ENCODE measurements at regions not wholly inside any gene's neighbourhood (a gene's known extent, or its start where the extent isn't known, plus 50 kb on each side); places are given as distances from the start of the nearest gene placed in this dataset.

DNA sequence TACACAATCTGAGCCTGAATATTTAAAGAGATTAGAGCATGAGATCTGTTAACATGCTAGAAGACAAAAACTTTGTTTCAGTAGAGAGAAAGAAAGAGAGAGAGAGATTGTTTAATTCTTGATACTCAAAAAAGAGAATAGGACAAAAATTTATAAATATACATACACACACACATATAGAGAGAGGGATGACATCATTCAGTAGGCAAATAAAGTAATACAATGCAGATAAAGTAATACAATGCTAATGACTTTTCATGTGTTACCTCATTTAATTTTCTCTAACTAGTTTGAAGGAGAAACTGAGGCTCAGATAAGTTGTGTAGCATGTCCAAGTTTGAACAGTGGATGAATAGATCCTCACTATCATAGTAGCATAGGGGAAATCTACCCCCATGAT, 286.4 kb downstream of the CMPK2 start:
- H2AFZ ChIP-seq (ENCODE audit: low read depth): no peak overlapping the region
- H3K4me1 ChIP-seq (ENCODE audit: control insufficient read depth in 1 of 2, insufficient read depth in 2 of 2, low read depth in 1 of 2, low read length in 1 of 2): no peaks in the 10 kb centered on the region; a peak in 1 of 4 replicates
- no peak overlapping the region for H3K4me3 ChIP-seq (ENCODE audit: low read depth in 2 of 2, low read length in 1 of 2)
- H3K27ac ChIP-seq (ENCODE audit: low read depth in 2 of 2, low read length in 1 of 2): no peak overlapping the region
- no peaks in the 10 kb centered on the region for H3K79me2 ChIP-seq (ENCODE audit: insufficient read depth)
- TF ChIP-seq JUND (IDR thresholded peaks at IDR 0.05) (no peak), TEAD4 (IDR thresholded peaks at IDR 0.05; ENCODE audit: borderline replicate concordance, insufficient read depth) (no peak), RFX5 (IDR thresholded peaks at IDR 0.05; ENCODE audit: low read length) (no peak)
- no peak for DNase-seq
- POLR2A ChIA-PET: no interaction called here
- no peak overlapping the region for H3K9ac ChIP-seq
- H3K9me3 ChIP-seq: no peaks in the 10 kb centered on the region
- H3K9me2 ChIP-seq: no peaks in the 10 kb centered on the region
- no peak overlapping the region for H3K4me2 ChIP-seq
- no peaks in the 10 kb centered on the region for H3K27me3 ChIP-seq (ENCODE audit: insufficient read depth)
- no peaks in the 10 kb centered on the region for H3F3A ChIP-seq (replicated peaks; ENCODE audit: insufficient read depth)
- CTCF ChIA-PET: no interaction called here
- H3K36me3 ChIP-seq (replicated peaks in 1 of 2; ENCODE audit: control insufficient read depth in 1 of 2, insufficient read depth in 2 of 2, low read length in 1 of 2): no peaks in the 10 kb centered on the region
- no peaks in the 10 kb centered on the region for H4K20me1 ChIP-seq (ENCODE audit: insufficient read depth)

DNA sequence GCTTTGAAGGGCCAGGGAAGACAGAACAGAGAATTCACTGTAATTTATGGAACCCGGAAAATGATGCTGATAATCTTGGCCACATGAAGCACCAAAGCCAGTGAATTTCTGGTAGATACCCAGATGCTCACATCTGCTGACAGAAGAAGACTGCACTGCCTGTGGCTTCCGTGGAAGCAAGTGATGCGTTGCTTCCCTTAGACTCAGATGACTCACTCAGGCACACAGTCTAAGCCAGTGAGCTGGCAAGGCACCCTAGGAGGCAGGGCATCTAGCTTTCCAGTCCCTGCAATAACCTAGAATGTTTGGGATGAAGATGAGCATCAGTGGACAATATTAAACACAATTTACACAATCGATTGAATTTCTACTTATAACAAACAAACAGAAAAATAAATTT, 284.7 kb downstream of the CMPK2 start:
- Histone ChIP-seq H3K9me2 (no peaks in the 10 kb centered on the region), H3K27ac (ENCODE audit: low read depth in 2 of 2, low read length in 1 of 2) (no peak overlapping the region), H3K9me3 (no peaks in the 10 kb centered on the region), H3K27me3 (ENCODE audit: insufficient read depth) (no peaks in the 10 kb centered on the region), H2AFZ (ENCODE audit: low read depth) (no peak overlapping the region), H3K79me2 (ENCODE audit: insufficient read depth) (no peaks in the 10 kb centered on the region), H3K9ac (no peak overlapping the region), H3K4me3 (ENCODE audit: low read depth in 2 of 2, low read length in 1 of 2) (no peak overlapping the region), H3K4me1 (ENCODE audit: control insufficient read depth in 1 of 2, insufficient read depth in 2 of 2, low read depth in 1 of 2, low read length in 1 of 2) (no peaks in the 10 kb centered on the region; a peak in 1 of 4 replicates), H3F3A (replicated peaks; ENCODE audit: insufficient read depth) (no peaks in the 10 kb centered on the region), H3K4me2 (no peak overlapping the region), H4K20me1 (ENCODE audit: insufficient read depth) (no peaks in the 10 kb centered on the region), H3K36me3 (replicated peaks in 1 of 2; ENCODE audit: control insufficient read depth in 1 of 2, insufficient read depth in 2 of 2, low read length in 1 of 2) (no peaks in the 10 kb centered on the region)
- CTCF ChIA-PET: interaction anchor here (1.1 kb wide), 1 partner anchor 12 kb away, joined by 3 read pairs; no protein-coding TSS in a partner anchor
- TF ChIP-seq, protein P1, sequence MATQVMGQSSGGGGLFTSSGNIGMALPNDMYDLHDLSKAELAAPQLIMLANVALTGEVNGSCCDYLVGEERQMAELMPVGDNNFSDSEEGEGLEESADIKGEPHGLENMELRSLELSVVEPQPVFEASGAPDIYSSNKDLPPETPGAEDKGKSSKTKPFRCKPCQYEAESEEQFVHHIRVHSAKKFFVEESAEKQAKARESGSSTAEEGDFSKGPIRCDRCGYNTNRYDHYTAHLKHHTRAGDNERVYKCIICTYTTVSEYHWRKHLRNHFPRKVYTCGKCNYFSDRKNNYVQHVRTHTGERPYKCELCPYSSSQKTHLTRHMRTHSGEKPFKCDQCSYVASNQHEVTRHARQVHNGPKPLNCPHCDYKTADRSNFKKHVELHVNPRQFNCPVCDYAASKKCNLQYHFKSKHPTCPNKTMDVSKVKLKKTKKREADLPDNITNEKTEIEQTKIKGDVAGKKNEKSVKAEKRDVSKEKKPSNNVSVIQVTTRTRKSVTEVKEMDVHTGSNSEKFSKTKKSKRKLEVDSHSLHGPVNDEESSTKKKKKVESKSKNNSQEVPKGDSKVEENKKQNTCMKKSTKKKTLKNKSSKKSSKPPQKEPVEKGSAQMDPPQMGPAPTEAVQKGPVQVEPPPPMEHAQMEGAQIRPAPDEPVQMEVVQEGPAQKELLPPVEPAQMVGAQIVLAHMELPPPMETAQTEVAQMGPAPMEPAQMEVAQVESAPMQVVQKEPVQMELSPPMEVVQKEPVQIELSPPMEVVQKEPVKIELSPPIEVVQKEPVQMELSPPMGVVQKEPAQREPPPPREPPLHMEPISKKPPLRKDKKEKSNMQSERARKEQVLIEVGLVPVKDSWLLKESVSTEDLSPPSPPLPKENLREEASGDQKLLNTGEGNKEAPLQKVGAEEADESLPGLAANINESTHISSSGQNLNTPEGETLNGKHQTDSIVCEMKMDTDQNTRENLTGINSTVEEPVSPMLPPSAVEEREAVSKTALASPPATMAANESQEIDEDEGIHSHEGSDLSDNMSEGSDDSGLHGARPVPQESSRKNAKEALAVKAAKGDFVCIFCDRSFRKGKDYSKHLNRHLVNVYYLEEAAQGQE (IDR thresholded peaks at IDR 0.05; ENCODE audit: low read depth, low read length): no peak
- no peak for TF ChIP-seq TEAD4 (IDR thresholded peaks at IDR 0.05; ENCODE audit: borderline replicate concordance, insufficient read depth)
- TF ChIP-seq GABPA (IDR thresholded peaks at IDR 0.05; ENCODE audit: low read depth): no peak
- TF ChIP-seq, protein P2, sequence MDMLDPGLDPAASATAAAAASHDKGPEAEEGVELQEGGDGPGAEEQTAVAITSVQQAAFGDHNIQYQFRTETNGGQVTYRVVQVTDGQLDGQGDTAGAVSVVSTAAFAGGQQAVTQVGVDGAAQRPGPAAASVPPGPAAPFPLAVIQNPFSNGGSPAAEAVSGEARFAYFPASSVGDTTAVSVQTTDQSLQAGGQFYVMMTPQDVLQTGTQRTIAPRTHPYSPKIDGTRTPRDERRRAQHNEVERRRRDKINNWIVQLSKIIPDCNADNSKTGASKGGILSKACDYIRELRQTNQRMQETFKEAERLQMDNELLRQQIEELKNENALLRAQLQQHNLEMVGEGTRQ (IDR thresholded peaks at IDR 0.05; ENCODE audit: borderline replicate concordance, low read depth, low read length): no peak
- no peak for TF ChIP-seq GATA2 (CRISPR knock-in tag; IDR thresholded peaks at IDR 0.05)
- no peak for TF ChIP-seq SIN3A (IDR thresholded peaks at IDR 0.05; ENCODE audit: borderline replicate concordance, low read depth, low read length)
- no peak for TF ChIP-seq MXI1 (IDR thresholded peaks at IDR 0.05; ENCODE audit: low read depth, low read length)
- TF ChIP-seq CHD2 (IDR thresholded peaks at IDR 0.05; ENCODE audit: low read length, partially characterized antibody): no peak
- TF ChIP-seq TCF12 (IDR thresholded peaks at IDR 0.05): no peak
- TF ChIP-seq RFX5 (IDR thresholded peaks at IDR 0.05; ENCODE audit: low read length): no peak
- TF ChIP-seq POLR2AphosphoS5 (IDR thresholded peaks at IDR 0.05; ENCODE audit: low read depth, low read length): no peak
- no peak for TF ChIP-seq RXRA (IDR thresholded peaks at IDR 0.05; ENCODE audit: borderline replicate concordance, low read depth)
- no peak for TF ChIP-seq SMC3 (IDR thresholded peaks at IDR 0.05; ENCODE audit: low read depth, low read length)
- TF ChIP-seq, protein P3, sequence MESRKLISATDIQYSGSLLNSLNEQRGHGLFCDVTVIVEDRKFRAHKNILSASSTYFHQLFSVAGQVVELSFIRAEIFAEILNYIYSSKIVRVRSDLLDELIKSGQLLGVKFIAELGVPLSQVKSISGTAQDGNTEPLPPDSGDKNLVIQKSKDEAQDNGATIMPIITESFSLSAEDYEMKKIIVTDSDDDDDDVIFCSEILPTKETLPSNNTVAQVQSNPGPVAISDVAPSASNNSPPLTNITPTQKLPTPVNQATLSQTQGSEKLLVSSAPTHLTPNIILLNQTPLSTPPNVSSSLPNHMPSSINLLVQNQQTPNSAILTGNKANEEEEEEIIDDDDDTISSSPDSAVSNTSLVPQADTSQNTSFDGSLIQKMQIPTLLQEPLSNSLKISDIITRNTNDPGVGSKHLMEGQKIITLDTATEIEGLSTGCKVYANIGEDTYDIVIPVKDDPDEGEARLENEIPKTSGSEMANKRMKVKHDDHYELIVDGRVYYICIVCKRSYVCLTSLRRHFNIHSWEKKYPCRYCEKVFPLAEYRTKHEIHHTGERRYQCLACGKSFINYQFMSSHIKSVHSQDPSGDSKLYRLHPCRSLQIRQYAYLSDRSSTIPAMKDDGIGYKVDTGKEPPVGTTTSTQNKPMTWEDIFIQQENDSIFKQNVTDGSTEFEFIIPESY (IDR thresholded peaks at IDR 0.05; ENCODE audit: borderline replicate concordance, low read depth): no peak
- TF ChIP-seq EP300 (IDR thresholded peaks at IDR 0.05; ENCODE audit: borderline replicate concordance in 1 of 2, low read depth in 1 of 2, low read length in 1 of 2): no peak
- TF ChIP-seq, protein P4, sequence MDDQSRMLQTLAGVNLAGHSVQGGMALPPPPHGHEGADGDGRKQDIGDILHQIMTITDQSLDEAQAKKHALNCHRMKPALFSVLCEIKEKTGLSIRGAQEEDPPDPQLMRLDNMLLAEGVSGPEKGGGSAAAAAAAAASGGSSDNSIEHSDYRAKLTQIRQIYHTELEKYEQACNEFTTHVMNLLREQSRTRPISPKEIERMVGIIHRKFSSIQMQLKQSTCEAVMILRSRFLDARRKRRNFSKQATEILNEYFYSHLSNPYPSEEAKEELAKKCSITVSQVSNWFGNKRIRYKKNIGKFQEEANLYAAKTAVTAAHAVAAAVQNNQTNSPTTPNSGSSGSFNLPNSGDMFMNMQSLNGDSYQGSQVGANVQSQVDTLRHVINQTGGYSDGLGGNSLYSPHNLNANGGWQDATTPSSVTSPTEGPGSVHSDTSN (IDR thresholded peaks at IDR 0.05): no peak
- TF ChIP-seq TAF1 (IDR thresholded peaks at IDR 0.05; ENCODE audit: borderline replicate concordance, low read depth, low read length): no peak
- TF ChIP-seq NRF1 (IDR thresholded peaks at IDR 0.05; ENCODE audit: low read depth, low read length): no peak
- DNase-seq: no peak
- WGBS (ENCODE audit: low lambda C conversion rate): 29% methylated on average over 4 of the region's 4 CpGs
- POLR2A ChIA-PET: no interaction called here

All from SK-N-SH (cell line).